Renal pelvis (tissue), 1 donor: ENCODE measurements at regions not wholly inside any gene's neighbourhood (a gene's known extent, or its start where the extent isn't known, plus 50 kb on each side); places are given as distances from the start of the nearest gene placed in this dataset.

Source experiments
- DNase-seq: peaks from one replicate; pipeline ENCODE4 v3.0.0-alpha.2; 2013

GRCh38 chr2:5842326-5842725 lies 150.1 kb downstream of the SOX11 start:
- no peak for DNase-seq

GRCh38 chr2:5845798-5846330 lies 153.7 kb downstream of the SOX11 start:
- DNase-seq, result no peak

DNA sequence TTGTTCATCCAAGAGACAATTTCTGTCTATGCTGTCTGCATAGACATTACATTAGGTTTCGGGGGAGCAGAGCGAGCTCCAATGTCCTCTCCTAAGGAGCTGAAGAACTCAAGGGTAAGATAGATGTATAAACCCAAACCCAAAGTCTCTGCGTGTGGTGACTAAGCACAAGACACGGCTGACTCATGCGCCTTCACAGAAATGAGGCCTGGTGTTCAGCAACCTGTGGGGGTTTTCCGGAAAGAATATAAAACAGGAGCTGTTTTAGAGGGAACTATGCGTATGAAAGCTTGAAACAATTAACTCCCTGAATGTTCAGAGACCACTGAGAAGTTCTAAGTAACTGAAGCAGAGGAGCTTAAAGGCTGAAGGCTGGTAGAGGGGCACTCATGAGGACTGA lies 154.7 kb downstream of the SOX11 start:
- no peak for DNase-seq

- no peak for DNase-seq
Measured at GRCh38 chr2:5849562-5849961, 157.4 kb downstream of the SOX11 start.

DNA sequence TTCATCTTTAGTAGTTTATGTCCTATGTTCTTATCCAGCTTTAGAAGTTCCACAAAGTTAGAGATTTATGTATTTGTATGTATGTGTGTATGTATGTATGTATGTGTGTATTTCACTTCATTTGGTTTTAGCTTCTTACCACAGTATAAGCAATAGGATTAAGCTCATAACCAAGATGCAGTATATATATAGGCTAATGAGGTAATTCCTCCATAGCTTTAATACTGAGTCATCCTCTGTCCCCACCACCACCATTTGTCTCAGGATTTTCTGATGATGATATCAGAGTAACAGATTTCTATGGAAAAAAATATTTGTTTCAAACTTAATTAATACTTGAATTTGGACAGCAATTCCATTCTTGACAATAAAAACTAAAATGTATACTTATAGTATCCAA lies 159.2 kb downstream of the SOX11 start:
- no peak for DNase-seq

- no peak for DNase-seq
Measured at GRCh38 chr2:5854797-5855196, 162.6 kb downstream of the SOX11 start.

- no peak for DNase-seq
Measured at GRCh38 chr2:5867056-5867455, 174.9 kb downstream of the SOX11 start.

GRCh38 chr2:5868931-5869330 lies 176.7 kb downstream of the SOX11 start:
- DNase-seq, result no peak

- DNase-seq, result no peak
Measured at GRCh38 chr2:5869936-5870335, 177.8 kb downstream of the SOX11 start.

DNA sequence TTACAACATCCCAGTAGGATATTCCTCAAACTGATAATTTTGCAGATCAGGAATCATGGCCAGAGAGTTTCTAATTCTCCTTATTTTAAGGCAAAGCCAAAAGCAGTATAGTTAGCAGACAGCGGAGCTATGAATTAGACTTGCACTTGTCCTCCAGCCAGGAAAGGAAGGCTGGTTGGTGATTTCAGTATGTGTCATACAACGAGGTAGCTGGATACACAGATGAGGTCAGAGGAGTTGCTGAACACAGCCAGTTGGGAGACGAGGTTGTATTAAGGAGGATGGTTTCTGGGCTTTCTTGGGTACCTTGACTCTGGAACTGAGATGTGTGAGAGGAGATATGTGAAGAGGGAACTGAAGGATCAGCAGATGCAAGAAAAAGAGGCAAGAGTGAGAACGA lies 185.2 kb downstream of the SOX11 start:
- no peak for DNase-seq

- no peak for DNase-seq
Measured at GRCh38 chr2:5885451-5886173, 193.4 kb downstream of the SOX11 start.

- no peak for DNase-seq
Measured at GRCh38 chr2:5886462-5886861, 194.3 kb downstream of the SOX11 start.

- no peak for DNase-seq
Measured at GRCh38 chr2:5888126-5888525, 195.9 kb downstream of the SOX11 start.

GRCh38 chr2:5889519-5889918 lies 197.3 kb downstream of the SOX11 start:
- no peak for DNase-seq

- no peak for DNase-seq
Measured at GRCh38 chr2:5894355-5894754, 202.2 kb downstream of the SOX11 start.

DNA sequence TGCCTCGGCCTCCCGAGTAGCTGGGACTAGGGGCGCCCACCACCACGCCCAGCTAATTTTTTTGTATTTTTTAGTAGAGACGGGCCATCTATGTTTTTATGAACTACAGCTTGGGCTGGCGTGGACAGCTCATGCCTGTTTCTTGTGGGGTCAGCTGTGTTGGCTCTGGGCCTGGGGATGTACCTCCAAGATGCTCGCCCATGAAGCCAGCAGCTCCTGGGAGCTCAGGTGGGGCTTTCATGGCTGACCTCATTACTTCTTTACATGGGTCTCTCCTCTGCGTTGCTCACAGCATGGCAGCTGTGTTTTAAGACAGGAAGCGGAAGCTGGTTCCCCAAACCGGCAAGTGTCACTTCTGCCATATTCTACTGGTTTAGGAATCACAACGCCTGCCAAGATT lies 203.1 kb downstream of the SOX11 start:
- no peak for DNase-seq

DNA sequence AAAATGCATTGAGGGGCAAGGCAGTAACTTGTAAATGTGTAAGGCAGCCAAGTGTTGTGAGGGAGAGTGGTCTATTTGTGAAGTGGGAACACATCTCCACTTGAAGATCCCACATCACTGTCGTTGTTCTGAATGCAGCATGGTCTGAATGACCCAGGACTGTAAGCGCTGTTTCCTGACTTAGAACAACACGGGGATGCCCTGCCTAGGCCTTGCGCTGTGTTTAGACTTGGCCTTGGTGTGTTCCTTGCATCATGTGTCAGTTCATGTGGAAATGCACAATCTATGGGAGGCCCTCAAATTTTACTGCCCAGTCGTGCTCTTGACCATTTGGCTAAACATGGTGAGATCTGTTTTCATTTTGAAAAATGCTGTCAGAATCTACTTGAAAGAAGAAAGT lies 205.1 kb downstream of the SOX11 start:
- DNase-seq, result no peak

GRCh38 chr2:5898667-5899066 lies 206.5 kb downstream of the SOX11 start:
- DNase-seq, result no peak

DNA sequence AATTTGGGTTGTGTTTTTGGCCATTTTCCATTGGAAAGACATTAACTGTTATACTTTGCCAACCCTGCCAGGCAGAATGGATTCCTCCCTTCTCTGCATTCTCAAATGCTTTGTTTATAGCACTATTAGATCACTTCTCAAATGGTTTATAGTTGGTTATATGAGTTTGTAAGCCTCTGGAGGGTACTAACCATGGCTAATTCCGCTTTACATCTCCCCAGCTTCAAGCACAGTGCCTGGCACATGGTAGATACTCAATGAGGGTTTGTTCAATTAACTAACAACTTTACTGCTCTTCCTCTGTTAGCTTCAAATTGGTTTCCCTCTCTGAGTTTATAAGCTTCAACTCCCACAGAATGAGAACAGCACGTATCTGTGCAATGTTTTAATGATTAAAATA lies 213.5 kb downstream of the SOX11 start:
- no peak for DNase-seq

DNA sequence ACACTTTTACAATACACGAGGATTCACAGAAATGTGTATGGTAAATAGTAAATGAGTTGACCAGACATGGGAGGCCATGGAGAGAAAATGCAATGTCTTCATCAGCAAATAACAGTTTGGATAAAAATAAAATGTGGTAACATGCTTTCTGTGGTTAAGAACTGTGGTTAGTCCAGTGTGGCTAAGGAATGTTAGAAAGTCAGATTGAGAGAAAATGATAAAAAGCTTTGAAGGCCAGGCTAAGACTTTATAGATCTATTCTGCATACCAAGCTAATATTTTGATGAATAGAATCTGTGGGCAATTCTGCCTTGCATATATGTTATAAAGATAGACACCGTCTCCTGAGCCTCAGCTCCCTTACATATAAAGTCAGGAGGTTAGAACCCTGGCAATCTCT lies 215.9 kb downstream of the SOX11 start:
- DNase-seq, result no peak

- DNase-seq, result no peak
Measured at GRCh38 chr2:5911718-5912117, 219.5 kb downstream of the SOX11 start.

- no peak for DNase-seq
Measured at GRCh38 chr2:5913711-5914395, 221.7 kb downstream of the SOX11 start.

- no peak for DNase-seq
Measured at GRCh38 chr2:5914811-5915611, 222.8 kb downstream of the SOX11 start.
